Erythroblast (primary cell): ENCODE measurements at regions not wholly inside any gene's neighbourhood (a gene's known extent, or its start where the extent isn't known, plus 50 kb on each side); places are given as distances from the start of the nearest gene placed in this dataset.

Experiments
- GATA1 ChIP-seq: IDR thresholded peaks from 2 replicates; pipeline ENCODE4 v1.6.1; 2011; ENCODE audit warnings: low read depth, mild to moderate bottlenecking, control low read depth, low read length, moderate library complexity
- POLR2A ChIP-seq: IDR thresholded peaks from 2 replicates; pipeline ENCODE4 v1.6.1; 2011; ENCODE audit warnings: mild to moderate bottlenecking, low read length

GRCh38 chr2:230648356-230648755 lies 64.3 kb upstream of the CAB39 start:
- TF ChIP-seq POLR2A (no peak), GATA1 (no peak)
